T-cell (primary cell): ENCODE measurements at regions not wholly inside any gene's neighbourhood (a gene's known extent, or its start where the extent isn't known, plus 50 kb on each side); places are given as distances from the start of the nearest gene placed in this dataset.
A peak's percentile ranks its signal among the peaks of the same experiment; 100 is the strongest.

Experiments used
- ATAC-seq, 4 experiments: fragments of 200-7000 bp in 3 of 4; fragments of 150-1000 bp in 1 of 4; cut with Tn5 transposase; replicated peaks in 1 of 4; 1 replicate in 3 of 4; 2 replicates in 1 of 4; pipeline ENCODE4 v1.10.0; 2021; ENCODE audit warnings: moderate library complexity in 3 of 4, mild to moderate bottlenecking in 2 of 4, moderate number of reproducible peaks in 1 of 4
- CTCF ChIA-PET, 2 donors: fragments of 300-600 bp; sonication (Branson Sonifier 250); formaldehyde crosslinking; loops; one replicate each; lab custom pipeline; 2022; ENCODE audit warnings: antibody characterized with exemption in 2 of 2; lab: Charles Lee
- POLR2A ChIA-PET, 2 donors: fragments of 300-600 bp; sonication (Branson Sonifier 250); formaldehyde crosslinking; loops; one replicate each; lab custom pipeline; 2022; ENCODE audit warnings: antibody characterized with exemption in 2 of 2; lab: Charles Lee
- DNase-seq, 35 experiments: peaks; one replicate each; pipeline versions ENCODE4 v3.0.0 to v3.0.0-alpha.2; 2013 to 2023
- H3K27ac ChIP-seq: one replicate; pipeline ENCODE4 v1.5.1; 2013; ENCODE audit warnings: low read length
- H3K27me3 ChIP-seq, 2 experiments: replicated peaks in 1 of 2; 1 replicate in 1 of 2; 2 replicates in 1 of 2; pipeline versions ENCODE4 v1.6.1 to v1.7.0; 2013; ENCODE audit warnings: low read length in 1 of 2, mixed read lengths in 1 of 2; ENCODE audit not compliant: control insufficient read depth in 2 of 2, insufficient read depth in 2 of 2; ENCODE audit errors: extremely low read depth in 1 of 2
- H3K36me3 ChIP-seq, 2 donors: 1 replicate in 1 of 2; 2 replicates in 1 of 2; pipeline versions ENCODE4 v1.6.1 to v1.7.0; 2013; ENCODE audit warnings: low read length in 1 of 2; ENCODE audit not compliant: control insufficient read depth in 2 of 2, insufficient read depth in 1 of 2; ENCODE audit errors: extremely low read depth in 1 of 2
- H3K4me1 ChIP-seq, 2 experiments: 1 replicate in 1 of 2; 2 replicates in 1 of 2; pipeline versions ENCODE4 v1.6.1 to v1.7.0; 2013; ENCODE audit warnings: low read length in 2 of 2, mixed read lengths in 1 of 2; ENCODE audit not compliant: insufficient read depth in 2 of 2, control insufficient read depth in 1 of 2; ENCODE audit errors: extremely low read depth in 1 of 2
- H3K4me3 ChIP-seq, 2 donors: 1 replicate in 1 of 2; 2 replicates in 1 of 2; pipeline versions ENCODE4 v1.5.1 to v1.7.0; 2013; ENCODE audit warnings: mild to moderate bottlenecking in 2 of 2, low read length in 1 of 2, moderate library complexity in 1 of 2; ENCODE audit not compliant: control insufficient read depth in 1 of 2; ENCODE audit errors: extremely low read depth in 1 of 2
- H3K9me3 ChIP-seq: 2 replicates; pipeline ENCODE4 v1.7.0; 2013
- H3K27ac Mint-ChIP-seq, 2 donors: one replicate each; pipeline ENCODE4 v1.8.0; 2020 to 2021; ENCODE audit warnings: mild to moderate bottlenecking in 2 of 2, mixed read lengths in 2 of 2
- H3K27me3 Mint-ChIP-seq, 2 donors: one replicate each; pipeline ENCODE4 v1.8.0; 2021 to 2022; ENCODE audit warnings: mixed read lengths in 2 of 2
- H3K36me3 Mint-ChIP-seq: one replicate; pipeline ENCODE4 v1.8.0; 2021; ENCODE audit warnings: mixed read lengths
- H3K4me1 Mint-ChIP-seq, 3 donors: one replicate each; pipeline ENCODE4 v1.8.0; 2020 to 2022; ENCODE audit warnings: mixed read lengths in 3 of 3, mild to moderate bottlenecking in 1 of 3
- H3K4me3 Mint-ChIP-seq, 3 donors: one replicate each; pipeline ENCODE4 v1.8.0; 2020 to 2022; ENCODE audit warnings: mild to moderate bottlenecking in 3 of 3, mixed read lengths in 3 of 3, moderate library complexity in 3 of 3
- H3K9me3 Mint-ChIP-seq, 3 donors: one replicate each; pipeline ENCODE4 v1.8.0; 2020 to 2022; ENCODE audit warnings: mixed read lengths in 3 of 3
- WGBS: methylation state at CpG from one replicate; pipeline ENCODE4 v1.1.5; 2013; ENCODE audit warnings: missing lambda C conversion rate; ENCODE audit not compliant: insufficient coverage; 5-methylcytosine and 5-hydroxymethylcytosine counted together

DNA sequence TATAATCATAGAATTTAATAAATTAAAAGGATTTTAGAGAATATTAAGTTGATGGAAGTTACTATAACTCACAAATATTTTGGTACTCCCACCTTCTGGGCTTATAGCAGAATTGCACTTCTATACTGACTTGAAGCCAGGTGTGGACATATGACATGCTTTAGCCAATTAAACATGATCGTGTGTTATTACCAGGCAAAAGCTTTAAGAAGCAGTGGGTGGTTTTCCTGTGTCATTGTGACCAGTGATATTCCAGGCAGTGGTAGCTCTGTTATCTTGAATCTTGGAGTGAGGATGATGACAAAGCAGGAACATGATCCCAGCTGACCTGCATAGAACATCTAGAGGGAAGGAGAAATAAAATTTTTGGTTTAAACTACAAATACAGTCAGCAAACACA lies 370.9 kb upstream of the ZEB2 start:
- Mint-ChIP-seq H3K27ac (no peak overlapping the region), H3K9me3 (no peaks in the 10 kb centered on the region)
- H3K27ac ChIP-seq: no peak overlapping the region

GRCh38 chr2:144889348-144889747 lies 369.4 kb upstream of the ZEB2 start:
- DNase-seq: no peak
- Mint-ChIP-seq H3K9me3 (no peaks in the 10 kb centered on the region), H3K27ac (no peak overlapping the region), H3K27me3 (peaks cover 0 to 4% of the 10 kb centered on the region in 2 donors), H3K36me3 (no peaks in the 10 kb centered on the region), H3K4me1 (peaks cover 0 to 2% (median 0%) of the 10 kb centered on the region in 3 donors), H3K4me3 (no peak overlapping the region)
- no peak overlapping the region for H3K4me3 ChIP-seq
- H3K27ac ChIP-seq: no peak overlapping the region
- ChIA-PET POLR2A (no interaction called here), CTCF (no interaction called here)
- no peak for ATAC-seq
- H3K27me3 ChIP-seq: peaks cover 0 to 6% of the 10 kb centered on the region in 2 experiments
- no peaks in the 10 kb centered on the region for H3K36me3 ChIP-seq
- no peaks in the 10 kb centered on the region for H3K9me3 ChIP-seq
- no CpG with 5 or more reads among the region's 5 CpGs for WGBS
- no peaks in the 10 kb centered on the region for H3K4me1 ChIP-seq

More for the DNA sequence above, 370.9 kb upstream of the ZEB2 start:
- Mint-ChIP-seq H3K4me3 (no peak overlapping the region), H3K4me1 (peaks cover 0 to 2% (median 0%) of the 10 kb centered on the region in 3 donors), H3K36me3 (no peaks in the 10 kb centered on the region), H3K27me3 (peaks cover 0 to 4% of the 10 kb centered on the region in 2 donors)
- H3K36me3 ChIP-seq: no peaks in the 10 kb centered on the region
- ATAC-seq (no peak), DNase-seq (peak in 1 of 35 experiments; percentile 16)
- no CpG with 5 or more reads among the region's 1 CpG for WGBS
- H3K27me3 ChIP-seq: peaks cover 0 to 6% of the 10 kb centered on the region in 2 experiments
- POLR2A ChIA-PET: interaction anchor here in 1 of 2 donors (0.6 kb wide), 1 partner anchor 569 kb away, joined by 3 read pairs; no protein-coding TSS in a partner anchor
- H3K4me3 ChIP-seq: no peak overlapping the region
- no peaks in the 10 kb centered on the region for H3K4me1 ChIP-seq
- CTCF ChIA-PET: no interaction called here
- H3K9me3 ChIP-seq: no peaks in the 10 kb centered on the region

GRCh38 chr2:144886862-144887261 lies 366.9 kb upstream of the ZEB2 start:
- Histone ChIP-seq H3K4me1 (no peaks in the 10 kb centered on the region), H3K27me3 (peaks cover 0 to 6% of the 10 kb centered on the region in 2 experiments), H3K27ac (no peak overlapping the region), H3K36me3 (no peaks in the 10 kb centered on the region), H3K9me3 (no peaks in the 10 kb centered on the region), H3K4me3 (no peak overlapping the region)
- H3K27me3 Mint-ChIP-seq: peaks cover 0 to 4% of the 10 kb centered on the region in 2 donors
- ChIA-PET POLR2A (no interaction called here), CTCF (no interaction called here)
- H3K4me1 Mint-ChIP-seq: peaks cover 0 to 2% (median 0%) of the 10 kb centered on the region in 3 donors
- no CpG with 5 or more reads among the region's 3 CpGs for whole genome bisulfite sequencing
- DNase-seq (no peak), ATAC-seq (no peak)
- no peak overlapping the region for H3K4me3 Mint-ChIP-seq
- no peaks in the 10 kb centered on the region for H3K9me3 Mint-ChIP-seq
- no peak overlapping the region for H3K27ac Mint-ChIP-seq
- H3K36me3 Mint-ChIP-seq: no peaks in the 10 kb centered on the region

- H3K27ac ChIP-seq: no peak overlapping the region
- ChIA-PET POLR2A (no interaction called here), CTCF (no interaction called here)
- no peaks in the 10 kb centered on the region for H3K9me3 ChIP-seq
- no peaks in the 10 kb centered on the region for H3K4me1 ChIP-seq
- no peaks in the 10 kb centered on the region for H3K36me3 Mint-ChIP-seq
- H3K4me3 ChIP-seq: no peak overlapping the region
- no peak overlapping the region for H3K4me3 Mint-ChIP-seq
- H3K36me3 ChIP-seq: no peaks in the 10 kb centered on the region
- H3K27ac Mint-ChIP-seq: no peak overlapping the region
- DNase-seq (no peak), ATAC-seq (no peak)
- WGBS: 100% methylated on average over 1 of the region's 8 CpGs
- H3K27me3 Mint-ChIP-seq: no peaks in the 10 kb centered on the region
- no peaks in the 10 kb centered on the region for H3K9me3 Mint-ChIP-seq
- no peaks in the 10 kb centered on the region for H3K4me1 Mint-ChIP-seq
- H3K27me3 ChIP-seq: no peaks in the 10 kb centered on the region
Measured at GRCh38 chr2:144877893-144878292, 358.0 kb upstream of the ZEB2 start.

DNA sequence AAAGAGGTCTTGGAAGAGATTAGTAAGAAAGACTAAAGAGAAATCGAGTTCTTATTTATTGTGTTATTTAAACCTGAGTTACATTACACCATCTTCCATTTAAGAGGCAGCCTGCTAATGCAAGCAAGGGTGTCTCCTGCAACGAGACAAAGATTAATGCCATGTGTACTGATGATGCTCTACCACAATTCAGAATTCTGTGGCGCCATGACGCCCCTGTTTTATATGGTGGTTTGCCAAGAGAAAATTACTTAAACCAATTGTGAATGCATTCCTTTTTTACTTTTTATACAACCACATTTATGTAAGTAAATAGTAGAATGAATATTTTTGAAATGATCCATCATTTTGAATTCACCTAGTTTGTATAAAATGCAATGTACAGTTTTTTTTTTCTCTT lies 356.1 kb upstream of the ZEB2 start:
- Histone ChIP-seq H3K27me3 (no peaks in the 10 kb centered on the region), H3K4me3 (no peak overlapping the region), H3K36me3 (no peaks in the 10 kb centered on the region), H3K9me3 (no peaks in the 10 kb centered on the region), H3K4me1 (no peaks in the 10 kb centered on the region), H3K27ac (no peak overlapping the region)
- WGBS: no CpG with 5 or more reads among the region's 4 CpGs
- ATAC-seq (no peak), DNase-seq (no peak)
- CTCF ChIA-PET: no interaction called here
- H3K4me1 Mint-ChIP-seq: no peaks in the 10 kb centered on the region
- no peaks in the 10 kb centered on the region for H3K27me3 Mint-ChIP-seq
- no peak overlapping the region for H3K4me3 Mint-ChIP-seq
- POLR2A ChIA-PET: no interaction called here
- H3K27ac Mint-ChIP-seq: no peak overlapping the region
- no peaks in the 10 kb centered on the region for H3K36me3 Mint-ChIP-seq
- no peaks in the 10 kb centered on the region for H3K9me3 Mint-ChIP-seq

GRCh38 chr2:144875290-144875969 lies 355.5 kb upstream of the ZEB2 start:
- Histone ChIP-seq H3K4me3 (no peak overlapping the region), H3K9me3 (no peaks in the 10 kb centered on the region), H3K4me1 (no peaks in the 10 kb centered on the region), H3K27ac (no peak overlapping the region), H3K36me3 (no peaks in the 10 kb centered on the region), H3K27me3 (no peaks in the 10 kb centered on the region)
- Mint-ChIP-seq H3K36me3 (no peaks in the 10 kb centered on the region), H3K27ac (no peak overlapping the region), H3K4me1 (no peaks in the 10 kb centered on the region), H3K27me3 (no peaks in the 10 kb centered on the region), H3K4me3 (no peak overlapping the region), H3K9me3 (no peaks in the 10 kb centered on the region)
- ChIA-PET CTCF (no interaction called here), POLR2A (no interaction called here)
- ATAC-seq (no peak), DNase-seq (no peak)
- 80% methylated on average over 1 of the region's 3 CpGs for WGBS
